Neuronal stem cell (in vitro differentiated cells): ENCODE measurements at regions not wholly inside any gene's neighbourhood (a gene's known extent, or its start where the extent isn't known, plus 50 kb on each side); places are given as distances from the start of the nearest gene placed in this dataset.

Experiments
- DNase-seq: peaks from one replicate; pipeline ENCODE4 v3.0.0-alpha.2; 2013; ENCODE audit warnings: low spot score
- H2AFZ ChIP-seq: one replicate; pipeline ENCODE4 v1.6.1; 2013; ENCODE audit warnings: mild to moderate bottlenecking, low read length, inconsistent platforms
- H2AK5ac ChIP-seq: 2 replicates; pipeline ENCODE4 v1.6.1; 2013; ENCODE audit warnings: low read depth, mild to moderate bottlenecking, inconsistent platforms, low read length, moderate library complexity, mixed read lengths
- H2BK120ac ChIP-seq: 2 replicates; pipeline ENCODE4 v1.6.1; 2013; ENCODE audit warnings: low read depth, mild to moderate bottlenecking, inconsistent platforms, low read length, moderate library complexity, mixed read lengths
- H2BK12ac ChIP-seq: one replicate; pipeline ENCODE4 v1.6.1; 2013; ENCODE audit warnings: low read length, inconsistent platforms
- H2BK15ac ChIP-seq: 2 replicates; pipeline ENCODE4 v1.6.1; 2013; ENCODE audit warnings: mild to moderate bottlenecking, low read length, inconsistent platforms, mixed read lengths
- H2BK5ac ChIP-seq: one replicate; pipeline ENCODE4 v1.6.1; 2013; ENCODE audit warnings: inconsistent platforms, mild to moderate bottlenecking, low read length, moderate library complexity
- H3K14ac ChIP-seq: one replicate; pipeline ENCODE4 v1.6.1; 2013; ENCODE audit warnings: low read length, inconsistent platforms
- H3K18ac ChIP-seq: 2 replicates; pipeline ENCODE4 v1.6.1; 2013; ENCODE audit warnings: low read length, inconsistent platforms
- H3K23ac ChIP-seq: 2 replicates; pipeline ENCODE4 v1.6.1; 2013; ENCODE audit warnings: low read depth, mild to moderate bottlenecking, mixed read lengths, low read length, inconsistent platforms; ENCODE audit not compliant: poor library complexity
- H3K27ac ChIP-seq: replicated peaks from 3 replicates; pipeline ENCODE4 v1.5.1; 2013; ENCODE audit warnings: low read length, inconsistent platforms
- H3K27me3 ChIP-seq, 3 experiments: 2 replicates each; pipeline ENCODE4 v1.6.1; 2013; ENCODE audit warnings: low read length in 3 of 3, mild to moderate bottlenecking in 2 of 3, inconsistent platforms in 1 of 3, low read depth in 1 of 3, mixed read lengths in 1 of 3, moderate library complexity in 1 of 3; ENCODE audit not compliant: control insufficient read depth in 3 of 3, insufficient read depth in 3 of 3
- H3K36me3 ChIP-seq, 2 donors: replicated peaks in 1 of 2; 2 replicates each; pipeline ENCODE4 v1.6.1; 2013; ENCODE audit warnings: low read length in 2 of 2; ENCODE audit not compliant: control insufficient read depth in 2 of 2, insufficient read depth in 2 of 2
- H3K4ac ChIP-seq: 2 replicates; pipeline ENCODE4 v1.6.1; 2013; ENCODE audit warnings: inconsistent platforms, mild to moderate bottlenecking, low read length, moderate library complexity
- H3K4me1 ChIP-seq, 2 donors: 1 replicate in 1 of 2; 2 replicates in 1 of 2; pipeline ENCODE4 v1.6.1; 2013; ENCODE audit warnings: low read length in 2 of 2, low read depth in 1 of 2; ENCODE audit not compliant: control insufficient read depth in 2 of 2, insufficient read depth in 1 of 2
- H3K4me2 ChIP-seq: one replicate; pipeline ENCODE4 v1.6.1; 2013; ENCODE audit warnings: mild to moderate bottlenecking, low read length, inconsistent platforms; ENCODE audit not compliant: insufficient read depth, poor library complexity, severe bottlenecking
- H3K4me3 ChIP-seq, 2 donors: 2 replicates each; pipeline ENCODE4 v1.5.1; 2013; ENCODE audit warnings: low read length in 2 of 2, mild to moderate bottlenecking in 2 of 2, inconsistent platforms in 1 of 2, moderate library complexity in 1 of 2
- H3K79me1 ChIP-seq: one replicate; pipeline ENCODE4 v1.6.1; 2013; ENCODE audit warnings: low read depth, mild to moderate bottlenecking, inconsistent platforms, low read length, moderate library complexity
- H3K9ac ChIP-seq: one replicate; pipeline ENCODE4 v1.6.1; 2013; ENCODE audit warnings: mild to moderate bottlenecking, low read depth, low read length, inconsistent platforms; ENCODE audit not compliant: poor library complexity
- H3K9me3 ChIP-seq, 2 donors: replicated peaks in 1 of 2; 2 replicates each; pipeline versions ENCODE3 to v1.6.1; 2013; ENCODE audit warnings: low read length in 2 of 2, mild to moderate bottlenecking in 2 of 2, inconsistent platforms in 1 of 2, low read depth in 1 of 2, mixed read lengths in 1 of 2, moderate library complexity in 1 of 2; ENCODE audit not compliant: control insufficient read depth in 2 of 2, insufficient read depth in 1 of 2
- H4K8ac ChIP-seq: one replicate; pipeline ENCODE4 v1.6.1; 2013; ENCODE audit warnings: low read depth, mild to moderate bottlenecking, inconsistent platforms, low read length, moderate library complexity
- H4K91ac ChIP-seq: one replicate; pipeline ENCODE4 v1.6.1; 2013; ENCODE audit warnings: low read length, low read depth, mild to moderate bottlenecking, inconsistent platforms; ENCODE audit not compliant: poor library complexity
- WGBS, 2 donors: extraction: QIAGEN DNeasy Blood & Tissue Kit; methylation state at CpG; one replicate each; pipeline ENCODE4 v1.1.7; 2013; ENCODE audit warnings: missing lambda C conversion rate in 2 of 2, mixed read lengths in 1 of 2; ENCODE audit not compliant: insufficient read length in 2 of 2, insufficient replicate concordance in 1 of 2; ENCODE audit errors: extremely low coverage in 2 of 2; 5-methylcytosine and 5-hydroxymethylcytosine counted together

DNA sequence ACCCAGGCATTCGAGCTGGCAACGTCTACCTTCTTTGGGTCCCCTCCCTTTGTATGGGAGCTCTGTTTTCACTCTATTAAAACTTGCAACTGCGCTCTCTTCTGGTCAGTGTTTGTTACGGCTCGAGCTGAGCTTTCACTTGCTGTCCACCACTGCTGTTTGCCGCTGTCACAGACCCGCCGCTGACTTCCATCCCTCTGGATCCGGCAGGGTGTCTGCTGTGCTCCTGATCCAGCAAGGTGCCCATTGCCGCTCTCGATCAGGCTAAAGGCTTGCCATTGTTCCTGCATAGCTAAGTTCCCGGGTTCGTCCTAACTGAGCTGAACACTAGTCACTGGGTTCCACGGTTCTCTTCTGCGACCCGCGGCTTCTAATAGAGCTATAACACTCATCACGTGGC is 183.5 kb upstream of the GALNTL6 start:
- no peak overlapping the region for H4K8ac ChIP-seq
- no peak overlapping the region for H2BK120ac ChIP-seq
- no peaks in the 10 kb centered on the region for H3K9me3 ChIP-seq
- no peak overlapping the region for H3K27ac ChIP-seq
- no peak for DNase-seq
- no peak overlapping the region for H2BK5ac ChIP-seq
- H3K9ac ChIP-seq = no peak overlapping the region
- H3K14ac ChIP-seq = no peak overlapping the region
- no peak overlapping the region for H2BK15ac ChIP-seq
- no peak overlapping the region for H2BK12ac ChIP-seq
- no peak overlapping the region for H2AK5ac ChIP-seq
- H3K4ac ChIP-seq = no peak overlapping the region
- H3K4me3 ChIP-seq = no peak overlapping the region
- H3K4me2 ChIP-seq = no peak overlapping the region
- no CpG with 5 or more reads among the region's 18 CpGs for WGBS, 2 donors
- no peak overlapping the region for H3K18ac ChIP-seq
- no peak overlapping the region for H3K23ac ChIP-seq
- no peaks in the 10 kb centered on the region for H3K4me1 ChIP-seq
- no peaks in the 10 kb centered on the region for H3K27me3 ChIP-seq
- H3K36me3 ChIP-seq = no peaks in the 10 kb centered on the region
- no peak overlapping the region for H4K91ac ChIP-seq
- no peak overlapping the region for H2AFZ ChIP-seq
- H3K79me1 ChIP-seq = no peaks in the 10 kb centered on the region

DNA sequence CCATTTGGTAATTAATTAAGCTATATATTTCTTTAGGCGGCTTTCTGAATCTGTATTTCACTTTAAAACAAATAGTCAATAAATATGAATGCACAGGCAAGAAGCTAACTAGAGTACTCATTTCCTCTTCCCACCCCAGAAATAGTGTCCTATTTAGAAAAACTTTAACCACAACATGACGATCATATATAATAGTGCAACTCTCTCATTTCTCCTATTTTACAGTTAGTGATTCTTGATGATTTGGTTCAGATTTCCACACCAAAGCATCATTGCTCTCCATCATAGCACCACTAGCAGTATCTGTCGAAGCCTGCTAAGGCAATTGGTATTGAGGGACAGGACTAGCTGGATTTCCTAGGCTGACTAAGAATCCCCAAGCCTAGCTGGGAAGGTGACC is 184.0 kb upstream of the GALNTL6 start:
- Histone ChIP-seq H3K9me3 (no peaks in the 10 kb centered on the region), H4K8ac (no peak overlapping the region), H2BK5ac (no peak overlapping the region), H4K91ac (no peak overlapping the region), H3K4me3 (no peak overlapping the region), H3K18ac (no peak overlapping the region), H3K36me3 (no peaks in the 10 kb centered on the region), H3K27me3 (no peaks in the 10 kb centered on the region), H3K4me1 (no peaks in the 10 kb centered on the region), H2BK120ac (no peak overlapping the region), H3K27ac (no peak overlapping the region), H3K23ac (no peak overlapping the region), H3K4me2 (no peak overlapping the region), H3K4ac (no peak overlapping the region), H3K79me1 (no peaks in the 10 kb centered on the region), H3K9ac (no peak overlapping the region), H2BK12ac (no peak overlapping the region), H2BK15ac (no peak overlapping the region), H2AFZ (no peak overlapping the region), H2AK5ac (no peak overlapping the region), H3K14ac (no peak overlapping the region)
- DNase-seq = no peak
- WGBS, 2 donors = no CpG with 5 or more reads among the region's 3 CpGs

DNA sequence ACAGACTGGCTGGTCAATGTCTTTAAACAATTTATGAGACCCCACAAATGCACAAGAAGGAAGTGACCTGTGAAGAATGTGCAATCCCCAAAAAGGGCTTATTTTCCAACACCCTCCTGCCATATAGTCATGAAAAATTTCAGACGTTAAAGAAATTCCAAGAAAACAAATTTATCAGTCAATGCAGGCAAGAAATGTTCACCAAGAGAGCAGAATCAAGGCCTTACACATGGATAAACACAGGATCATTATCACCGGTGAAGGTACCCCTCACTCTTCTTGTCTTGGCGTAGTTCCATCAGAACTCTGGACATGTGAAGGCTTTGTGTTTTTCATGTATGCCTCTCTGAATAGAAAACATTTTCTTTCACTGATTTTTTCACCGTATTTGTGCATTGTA is 186.7 kb upstream of the GALNTL6 start:
- H3K27ac ChIP-seq = no peak overlapping the region
- H3K14ac ChIP-seq = no peak overlapping the region
- no peaks in the 10 kb centered on the region for H3K9me3 ChIP-seq
- H2BK15ac ChIP-seq = no peak overlapping the region
- no peak overlapping the region for H3K4ac ChIP-seq
- H3K79me1 ChIP-seq = no peaks in the 10 kb centered on the region
- WGBS, 2 donors = no CpG with 5 or more reads among the region's 4 CpGs
- no peak overlapping the region for H2AFZ ChIP-seq
- no peaks in the 10 kb centered on the region for H3K36me3 ChIP-seq
- no peak overlapping the region for H4K8ac ChIP-seq
- no peak overlapping the region for H3K23ac ChIP-seq
- no peak overlapping the region for H3K4me2 ChIP-seq
- H3K18ac ChIP-seq = no peak overlapping the region
- no peaks in the 10 kb centered on the region for H3K27me3 ChIP-seq
- H4K91ac ChIP-seq = no peak overlapping the region
- H2BK12ac ChIP-seq = no peak overlapping the region
- H3K4me1 ChIP-seq = no peaks in the 10 kb centered on the region
- no peak overlapping the region for H2BK5ac ChIP-seq
- DNase-seq = no peak
- H3K4me3 ChIP-seq = no peak overlapping the region
- H2AK5ac ChIP-seq = no peak overlapping the region
- H3K9ac ChIP-seq = no peak overlapping the region
- H2BK120ac ChIP-seq = no peak overlapping the region

DNA sequence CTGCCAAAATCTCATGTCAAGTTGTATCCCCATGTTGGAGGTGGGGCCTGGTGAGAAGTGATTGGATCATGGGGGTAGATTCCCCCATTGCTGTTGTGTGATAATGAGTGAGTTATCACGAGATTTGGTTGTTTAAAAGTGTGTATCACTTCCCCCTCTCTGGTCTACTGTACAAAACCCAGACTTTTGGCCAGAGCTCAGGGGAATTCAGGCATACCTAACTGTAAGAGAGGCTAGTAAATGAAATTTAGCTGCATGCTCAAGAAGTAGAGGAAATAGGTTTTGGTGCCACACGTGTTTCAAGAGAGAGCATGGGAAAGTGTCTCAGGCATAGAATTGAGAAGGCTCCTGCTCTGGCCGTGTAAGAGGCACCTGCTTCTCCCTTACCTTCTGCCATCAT is 190.5 kb upstream of the GALNTL6 start:
- no peak for DNase-seq
- no peak overlapping the region for H2BK120ac ChIP-seq
- H3K4me3 ChIP-seq = no peak overlapping the region
- H3K23ac ChIP-seq = no peak overlapping the region
- no peaks in the 10 kb centered on the region for H3K36me3 ChIP-seq
- no peak overlapping the region for H3K14ac ChIP-seq
- no CpG with 5 or more reads among the region's 3 CpGs for WGBS, 2 donors
- H4K8ac ChIP-seq = no peak overlapping the region
- no peaks in the 10 kb centered on the region for H3K27me3 ChIP-seq
- no peak overlapping the region for H3K18ac ChIP-seq
- H2BK12ac ChIP-seq = no peak overlapping the region
- H4K91ac ChIP-seq = no peak overlapping the region
- no peak overlapping the region for H2BK5ac ChIP-seq
- H2AFZ ChIP-seq = no peak overlapping the region
- H3K9me3 ChIP-seq = no peaks in the 10 kb centered on the region
- no peak overlapping the region for H2BK15ac ChIP-seq
- H2AK5ac ChIP-seq = no peak overlapping the region
- H3K79me1 ChIP-seq = no peaks in the 10 kb centered on the region
- no peak overlapping the region for H3K4ac ChIP-seq
- no peak overlapping the region for H3K4me2 ChIP-seq
- H3K27ac ChIP-seq = no peak overlapping the region
- H3K4me1 ChIP-seq = no peaks in the 10 kb centered on the region
- H3K9ac ChIP-seq = no peak overlapping the region
